Neural cell (in vitro differentiated cells): ENCODE measurements at regions not wholly inside any gene's neighbourhood (a gene's known extent, or its start where the extent isn't known, plus 50 kb on each side); places are given as distances from the start of the nearest gene placed in this dataset.

Source experiments
- H2AFZ ChIP-seq: fragments of 200-600, 300-800 bp; sonication (generic), shearing (Covaris generic); 2 replicates; pipeline ENCODE4 v1.6.0; 2014; ENCODE audit warnings: low read depth, mild to moderate bottlenecking, antibody characterized with exemption, low read length, moderate library complexity
- H3F3A ChIP-seq: fragments of 200-600 bp; shearing (Covaris generic); 2 replicates; pipeline ENCODE4 v1.6.1; 2016; ENCODE audit warnings: mild to moderate bottlenecking, moderate library complexity, mixed read lengths, antibody characterized with exemption, low read length; ENCODE audit not compliant: insufficient read depth, poor library complexity, severe bottlenecking
- H3K27ac ChIP-seq: fragments of 200-600, 300-800 bp; sonication (generic), shearing (Covaris generic); 2 replicates; pipeline ENCODE4 v1.5.1; 2014; ENCODE audit warnings: mild to moderate bottlenecking, low read length, moderate library complexity
- H3K27me3 ChIP-seq: fragments of 300-800, 200-600 bp; sonication (generic), shearing (Covaris generic); 2 replicates; pipeline ENCODE4 v1.6.0; 2014; ENCODE audit warnings: mild to moderate bottlenecking, low read depth, low read length, moderate library complexity; ENCODE audit not compliant: insufficient read depth
- H3K36me3 ChIP-seq: fragments of 300-800, 200-600 bp; sonication (generic), shearing (Covaris generic); 2 replicates; pipeline ENCODE4 v1.5.1; 2014; ENCODE audit warnings: mild to moderate bottlenecking, antibody characterized with exemption, low read length, moderate library complexity; ENCODE audit not compliant: insufficient read depth
- H3K4me2 ChIP-seq: fragments of 300-800, 200-600 bp; sonication (generic), shearing (Covaris generic); 2 replicates; pipeline ENCODE4 v1.6.0; 2014; ENCODE audit warnings: mild to moderate bottlenecking, low read length
- H3K4me3 ChIP-seq: fragments of 300-800, 200-600 bp; sonication (generic), shearing (Covaris generic); 2 replicates; pipeline ENCODE4 v1.5.1; 2014; ENCODE audit warnings: mild to moderate bottlenecking, low read length, moderate library complexity
- H3K79me2 ChIP-seq: fragments of 200-600 bp; shearing (Covaris generic); replicated peaks from 2 replicates; pipeline ENCODE4 v1.6.0; 2014; ENCODE audit warnings: mild to moderate bottlenecking, low read length, moderate library complexity; ENCODE audit not compliant: insufficient read depth
- H3K9ac ChIP-seq: fragments of 300-800, 200-600 bp; sonication (generic), shearing (Covaris generic); 2 replicates; pipeline ENCODE4 v1.6.1; 2016; ENCODE audit warnings: mild to moderate bottlenecking, low read length, mixed read lengths
- H3K9me2 ChIP-seq: fragments of 200-600 bp; shearing (Covaris generic); 2 replicates; pipeline ENCODE4 v1.6.1; 2016; ENCODE audit warnings: mild to moderate bottlenecking, low read length, mixed read lengths; ENCODE audit not compliant: insufficient read depth
- H3K9me3 ChIP-seq: fragments of 200-600, 300-800 bp; sonication (generic), shearing (Covaris generic); 2 replicates; pipeline ENCODE4 v1.6.1; 2016; ENCODE audit warnings: mild to moderate bottlenecking, mixed run types, low read length, moderate library complexity, mixed read lengths
- H4K20me1 ChIP-seq: fragments of 200-600 bp; shearing (Covaris generic); 2 replicates; pipeline ENCODE4 v1.6.1; 2016; ENCODE audit warnings: mild to moderate bottlenecking, mixed run types; ENCODE audit not compliant: insufficient read depth
- EP300 ChIP-seq: fragments of 450-650 bp; conservative IDR thresholded peaks from 2 replicates; pipeline ENCODE4 v1.6.1; 2014; ENCODE audit warnings: antibody characterized with exemption, mild to moderate bottlenecking, moderate library complexity; ENCODE audit not compliant: poor library complexity, severe bottlenecking
- EZH2 ChIP-seq: fragments of 200-600, 300-800 bp; shearing (Covaris generic), sonication (generic); IDR thresholded peaks from 2 replicates; pipeline ENCODE4 v1.6.1; 2014; ENCODE audit warnings: antibody characterized with exemption, low read length, borderline replicate concordance, mild to moderate bottlenecking; ENCODE audit not compliant: insufficient read depth, poor library complexity, severe bottlenecking
- MXI1 ChIP-seq: fragments of 450-650 bp; conservative IDR thresholded peaks from 2 replicates; pipeline ENCODE4 v1.6.1; 2014; ENCODE audit warnings: antibody characterized with exemption, mild to moderate bottlenecking; ENCODE audit not compliant: poor library complexity, severe bottlenecking
- POLR2AphosphoS5 ChIP-seq: IDR thresholded peaks from 2 replicates; pipeline ENCODE4 v1.6.1; 2012
- RAD21 ChIP-seq: fragments of 450-650 bp; conservative IDR thresholded peaks from 2 replicates; pipeline ENCODE4 v1.6.1; 2014; ENCODE audit warnings: antibody characterized with exemption, mild to moderate bottlenecking, moderate library complexity
- SMC3 ChIP-seq: fragments of 450-650 bp; conservative IDR thresholded peaks from 2 replicates; pipeline ENCODE4 v1.6.1; 2014; ENCODE audit warnings: antibody characterized with exemption, mild to moderate bottlenecking, moderate library complexity; ENCODE audit not compliant: poor library complexity
- TAF1 ChIP-seq: IDR thresholded peaks from 2 replicates; pipeline ENCODE4 v1.6.1; 2012; ENCODE audit warnings: low read depth
- TF ChIP-seq, protein P1 (sequence below): fragments of 450-650 bp; IDR thresholded peaks from 2 replicates; pipeline ENCODE4 v1.5.1; 2014; ENCODE audit warnings: antibody characterized with exemption, mild to moderate bottlenecking, moderate library complexity; ENCODE audit not compliant: poor library complexity, severe bottlenecking
- TF ChIP-seq, protein P2 (sequence below): IDR thresholded peaks from 2 replicates; pipeline ENCODE4 v1.6.1; 2012; ENCODE audit warnings: borderline replicate concordance

DNA sequence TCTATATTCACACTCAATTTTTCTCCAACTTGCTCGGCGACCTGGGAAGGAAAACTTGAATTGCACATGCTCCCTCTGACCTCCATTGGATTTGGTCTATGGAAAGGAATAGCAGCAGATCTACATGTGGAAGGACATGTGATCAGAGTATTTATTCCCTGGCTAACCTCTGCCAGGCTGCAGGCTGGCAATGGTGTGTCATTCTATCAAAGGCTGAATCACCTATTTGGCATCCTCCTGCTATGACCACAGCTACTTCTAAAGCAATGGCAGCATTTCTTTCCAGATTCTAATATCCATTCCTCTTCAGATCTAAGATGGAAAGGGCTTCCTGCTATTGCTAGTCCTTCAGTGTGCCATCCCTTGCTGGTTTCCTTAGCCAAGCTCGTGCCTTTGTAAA, 144.3 kb upstream of the FREM2 start:
- no peak overlapping the region for H3K27ac ChIP-seq
- H3K4me2 ChIP-seq = no peak overlapping the region
- H4K20me1 ChIP-seq = no peaks in the 10 kb centered on the region
- TF ChIP-seq EZH2 (no peak), SMC3 (no peak), POLR2AphosphoS5 (no peak), MXI1 (no peak), RAD21 (no peak)
- TF ChIP-seq, protein P1, sequence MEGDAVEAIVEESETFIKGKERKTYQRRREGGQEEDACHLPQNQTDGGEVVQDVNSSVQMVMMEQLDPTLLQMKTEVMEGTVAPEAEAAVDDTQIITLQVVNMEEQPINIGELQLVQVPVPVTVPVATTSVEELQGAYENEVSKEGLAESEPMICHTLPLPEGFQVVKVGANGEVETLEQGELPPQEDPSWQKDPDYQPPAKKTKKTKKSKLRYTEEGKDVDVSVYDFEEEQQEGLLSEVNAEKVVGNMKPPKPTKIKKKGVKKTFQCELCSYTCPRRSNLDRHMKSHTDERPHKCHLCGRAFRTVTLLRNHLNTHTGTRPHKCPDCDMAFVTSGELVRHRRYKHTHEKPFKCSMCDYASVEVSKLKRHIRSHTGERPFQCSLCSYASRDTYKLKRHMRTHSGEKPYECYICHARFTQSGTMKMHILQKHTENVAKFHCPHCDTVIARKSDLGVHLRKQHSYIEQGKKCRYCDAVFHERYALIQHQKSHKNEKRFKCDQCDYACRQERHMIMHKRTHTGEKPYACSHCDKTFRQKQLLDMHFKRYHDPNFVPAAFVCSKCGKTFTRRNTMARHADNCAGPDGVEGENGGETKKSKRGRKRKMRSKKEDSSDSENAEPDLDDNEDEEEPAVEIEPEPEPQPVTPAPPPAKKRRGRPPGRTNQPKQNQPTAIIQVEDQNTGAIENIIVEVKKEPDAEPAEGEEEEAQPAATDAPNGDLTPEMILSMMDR = no peak
- TF ChIP-seq, protein P2, sequence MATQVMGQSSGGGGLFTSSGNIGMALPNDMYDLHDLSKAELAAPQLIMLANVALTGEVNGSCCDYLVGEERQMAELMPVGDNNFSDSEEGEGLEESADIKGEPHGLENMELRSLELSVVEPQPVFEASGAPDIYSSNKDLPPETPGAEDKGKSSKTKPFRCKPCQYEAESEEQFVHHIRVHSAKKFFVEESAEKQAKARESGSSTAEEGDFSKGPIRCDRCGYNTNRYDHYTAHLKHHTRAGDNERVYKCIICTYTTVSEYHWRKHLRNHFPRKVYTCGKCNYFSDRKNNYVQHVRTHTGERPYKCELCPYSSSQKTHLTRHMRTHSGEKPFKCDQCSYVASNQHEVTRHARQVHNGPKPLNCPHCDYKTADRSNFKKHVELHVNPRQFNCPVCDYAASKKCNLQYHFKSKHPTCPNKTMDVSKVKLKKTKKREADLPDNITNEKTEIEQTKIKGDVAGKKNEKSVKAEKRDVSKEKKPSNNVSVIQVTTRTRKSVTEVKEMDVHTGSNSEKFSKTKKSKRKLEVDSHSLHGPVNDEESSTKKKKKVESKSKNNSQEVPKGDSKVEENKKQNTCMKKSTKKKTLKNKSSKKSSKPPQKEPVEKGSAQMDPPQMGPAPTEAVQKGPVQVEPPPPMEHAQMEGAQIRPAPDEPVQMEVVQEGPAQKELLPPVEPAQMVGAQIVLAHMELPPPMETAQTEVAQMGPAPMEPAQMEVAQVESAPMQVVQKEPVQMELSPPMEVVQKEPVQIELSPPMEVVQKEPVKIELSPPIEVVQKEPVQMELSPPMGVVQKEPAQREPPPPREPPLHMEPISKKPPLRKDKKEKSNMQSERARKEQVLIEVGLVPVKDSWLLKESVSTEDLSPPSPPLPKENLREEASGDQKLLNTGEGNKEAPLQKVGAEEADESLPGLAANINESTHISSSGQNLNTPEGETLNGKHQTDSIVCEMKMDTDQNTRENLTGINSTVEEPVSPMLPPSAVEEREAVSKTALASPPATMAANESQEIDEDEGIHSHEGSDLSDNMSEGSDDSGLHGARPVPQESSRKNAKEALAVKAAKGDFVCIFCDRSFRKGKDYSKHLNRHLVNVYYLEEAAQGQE = no peak
- no peaks in the 10 kb centered on the region for H3K27me3 ChIP-seq
- H3K4me3 ChIP-seq = no peak overlapping the region
- H3K9me2 ChIP-seq = no peaks in the 10 kb centered on the region
- H3K79me2 ChIP-seq = no peaks in the 10 kb centered on the region
- no peaks in the 10 kb centered on the region for H3F3A ChIP-seq
- H3K36me3 ChIP-seq = no peaks in the 10 kb centered on the region
- no peak overlapping the region for H2AFZ ChIP-seq
- no peak overlapping the region for H3K9ac ChIP-seq
- H3K9me3 ChIP-seq = no peaks in the 10 kb centered on the region

DNA sequence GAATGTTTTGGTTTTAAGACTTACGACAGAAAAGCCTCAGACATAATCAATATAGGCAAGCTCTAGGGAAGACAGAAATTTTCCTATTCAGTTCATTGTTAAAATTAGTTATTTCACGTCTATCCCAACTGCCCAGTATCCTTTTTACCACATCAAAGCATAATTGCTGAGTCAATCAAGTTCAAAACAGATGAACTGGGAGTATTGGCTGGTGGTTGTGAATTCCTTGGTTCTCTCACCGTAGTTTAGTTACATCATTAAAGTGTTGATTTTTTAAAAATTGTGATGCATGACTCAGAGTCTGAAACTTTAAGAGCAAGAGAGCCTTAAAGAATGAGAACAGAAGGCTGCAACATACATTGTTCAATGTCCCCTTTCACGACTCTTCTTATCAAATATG, 143.3 kb upstream of the FREM2 start:
- H3K4me2 ChIP-seq = no peak overlapping the region
- no peaks in the 10 kb centered on the region for H3K36me3 ChIP-seq
- no peaks in the 10 kb centered on the region for H3F3A ChIP-seq
- H3K27me3 ChIP-seq = no peaks in the 10 kb centered on the region
- no peak overlapping the region for H2AFZ ChIP-seq
- H3K79me2 ChIP-seq = no peaks in the 10 kb centered on the region
- TF ChIP-seq POLR2AphosphoS5 (no peak), EP300 (no peak), MXI1 (no peak), EZH2 (no peak), TAF1 (no peak), SMC3 (no peak), RAD21 (no peak)
- TF ChIP-seq, protein P2 = no peak
- TF ChIP-seq, protein P1 = no peak
- H4K20me1 ChIP-seq = no peaks in the 10 kb centered on the region
- no peak overlapping the region for H3K9ac ChIP-seq
- no peaks in the 10 kb centered on the region for H3K9me2 ChIP-seq
- no peak overlapping the region for H3K4me3 ChIP-seq
- no peaks in the 10 kb centered on the region for H3K9me3 ChIP-seq
- H3K27ac ChIP-seq = no peak overlapping the region
